WTC11 (cell line): ENCODE measurements at regions not wholly inside any gene's neighbourhood (a gene's known extent, or its start where the extent isn't known, plus 50 kb on each side); places are given as distances from the start of the nearest gene placed in this dataset.

Experiments used
- ATAC-seq: fragments of 200-7000 bp; cut with Tn5 transposase; 2 replicates; pipeline ENCODE4 v1.10.0; 2021; ENCODE audit warnings: mild to moderate bottlenecking, moderate library complexity
- CTCF ChIA-PET: fragments of 300-600 bp; sonication (Branson Sonifier 250); formaldehyde crosslinking; loops from one replicate; lab custom pipeline; 2021; ENCODE audit warnings: antibody characterized with exemption; lab: Charles Lee
- POLR2A ChIA-PET: fragments of 350-600 bp; sonication (Branson Sonifier 250); formaldehyde crosslinking; loops from one replicate; lab custom pipeline; 2021; ENCODE audit warnings: antibody characterized with exemption; lab: Charles Lee
- DNase-seq: peaks from one replicate; pipeline ENCODE4 v3.0.0; 2021; ENCODE audit warnings: low spot score
- H3K27ac Mint-ChIP-seq: 2 replicates; pipeline ENCODE4 v1.8.0; 2021; ENCODE audit warnings: mixed read lengths
- H3K27me3 Mint-ChIP-seq: 2 replicates; pipeline ENCODE4 v1.8.0; 2021; ENCODE audit warnings: low read depth, mild to moderate bottlenecking, moderate library complexity, mixed read lengths
- H3K36me3 Mint-ChIP-seq: 2 replicates; pipeline ENCODE4 v1.8.0; 2021; ENCODE audit warnings: mixed read lengths
- H3K4me1 Mint-ChIP-seq: 2 replicates; pipeline ENCODE4 v1.8.0; 2022; ENCODE audit warnings: mixed read lengths
- H3K4me3 Mint-ChIP-seq: 2 replicates; pipeline ENCODE4 v1.8.0; 2021; ENCODE audit warnings: mild to moderate bottlenecking, moderate library complexity, mixed read lengths
- H3K9me3 Mint-ChIP-seq: 2 replicates; pipeline ENCODE4 v1.8.0; 2021; ENCODE audit warnings: mixed read lengths
- CBFB ChIP-seq: sonication (generic); formaldehyde crosslinking; IDR thresholded peaks from 2 replicates; pipeline ENCODE4 v1.8.1; 2022; ENCODE audit warnings: mild to moderate bottlenecking, low read depth, missing genetic modification reagents
- CREB1 ChIP-seq: sonication (generic); formaldehyde crosslinking; IDR thresholded peaks from 2 replicates; pipeline ENCODE4 v1.8.0; 2023; ENCODE audit warnings: mild to moderate bottlenecking, missing genetic modification reagents
- CREM ChIP-seq: sonication (generic); formaldehyde crosslinking; IDR thresholded peaks from 2 replicates; pipeline ENCODE4 v1.8.1; 2022; ENCODE audit warnings: mild to moderate bottlenecking, missing genetic modification reagents, moderate library complexity
- ELF4 ChIP-seq: sonication (generic); formaldehyde crosslinking; IDR thresholded peaks from 2 replicates; pipeline ENCODE4 v1.8.1; 2022; ENCODE audit warnings: low read depth, mild to moderate bottlenecking, moderate library complexity, missing genetic modification reagents
- ETV6 ChIP-seq: sonication (generic); formaldehyde crosslinking; IDR thresholded peaks from 2 replicates; pipeline ENCODE4 v1.8.1; 2022; ENCODE audit warnings: mild to moderate bottlenecking, missing genetic modification reagents
- FOXK1 ChIP-seq: sonication (generic); formaldehyde crosslinking; IDR thresholded peaks from 2 replicates; pipeline ENCODE4 v1.8.0; 2022; ENCODE audit warnings: mild to moderate bottlenecking, moderate library complexity, missing genetic modification reagents
- KAT7 ChIP-seq: sonication (generic); formaldehyde crosslinking; IDR thresholded peaks from 2 replicates; pipeline ENCODE4 v1.8.1; 2023; ENCODE audit warnings: missing genetic modification reagents, mild to moderate bottlenecking, borderline replicate concordance
- MAX ChIP-seq: sonication (generic); formaldehyde crosslinking; IDR thresholded peaks from 2 replicates; pipeline ENCODE4 v1.8.0; 2022; ENCODE audit warnings: mild to moderate bottlenecking, missing genetic modification reagents
- NR1H2 ChIP-seq: sonication (generic); formaldehyde crosslinking; IDR thresholded peaks from 2 replicates; pipeline ENCODE4 v1.9.0; 2021; ENCODE audit warnings: mild to moderate bottlenecking, moderate library complexity, missing genetic modification reagents
- NR2C2 ChIP-seq: sonication (generic); formaldehyde crosslinking; IDR thresholded peaks from 2 replicates; pipeline ENCODE4 v1.8.0; 2022; ENCODE audit warnings: mild to moderate bottlenecking, missing genetic modification reagents
- SOX15 ChIP-seq: fragments of 250-450 bp; sonication (Bioruptor Pico); IDR thresholded peaks from 2 replicates; pipeline ENCODE4 v1.9.0; 2021; ENCODE audit warnings: mild to moderate bottlenecking
- STAT6 ChIP-seq: sonication (generic); formaldehyde crosslinking; conservative IDR thresholded peaks from 2 replicates; pipeline ENCODE4 v1.8.1; 2023; ENCODE audit warnings: mild to moderate bottlenecking, low read depth, missing genetic modification reagents, moderate library complexity
- TEAD1 ChIP-seq: sonication (generic); formaldehyde crosslinking; IDR thresholded peaks from 2 replicates; pipeline ENCODE4 v1.8.0; 2022; ENCODE audit warnings: mild to moderate bottlenecking, missing genetic modification reagents
- ZNF121 ChIP-seq: sonication (generic); formaldehyde crosslinking; IDR thresholded peaks from 2 replicates; pipeline ENCODE4 v1.8.0; 2023; ENCODE audit warnings: missing genetic modification reagents
- TF ChIP-seq, protein P1 (sequence below): sonication (generic); formaldehyde crosslinking; IDR thresholded peaks from 2 replicates; pipeline ENCODE4 v1.8.0; 2022; ENCODE audit warnings: missing genetic modification reagents
- TF ChIP-seq, protein P2 (sequence below): sonication (generic); formaldehyde crosslinking; IDR thresholded peaks from 2 replicates; pipeline ENCODE4 v1.8.0; 2022; ENCODE audit warnings: mild to moderate bottlenecking, missing genetic modification reagents
- TF ChIP-seq, protein P3 (sequence below): sonication (generic); formaldehyde crosslinking; IDR thresholded peaks from 2 replicates; pipeline ENCODE4 v1.8.1; 2023; ENCODE audit warnings: mild to moderate bottlenecking, missing genetic modification reagents, moderate library complexity

DNA sequence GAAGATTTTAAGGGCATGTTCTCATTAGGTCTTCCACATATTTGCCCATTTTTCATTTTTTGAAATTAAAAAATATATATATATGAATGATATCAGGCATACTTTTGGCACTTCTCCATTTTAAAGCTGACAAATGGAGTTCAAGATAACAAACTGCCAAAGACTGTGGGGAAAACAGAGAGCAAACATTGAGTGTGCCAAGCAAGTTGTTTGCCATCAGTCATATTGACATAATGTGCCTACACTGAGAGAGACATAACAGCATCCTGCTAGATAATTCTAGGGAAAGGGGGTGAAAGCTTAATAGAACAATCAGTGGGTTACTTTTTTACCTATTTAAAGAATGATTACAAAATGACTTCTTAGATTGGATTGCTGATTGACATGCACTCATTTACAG, 529.4 kb upstream of the CXADR start:
- ChIA-PET CTCF (no interaction called here), POLR2A (no interaction called here)
- Mint-ChIP-seq H3K4me1 (no peaks in the 10 kb centered on the region), H3K9me3 (peaks cover 4% of the 10 kb centered on the region; the same call in 1 of the 2 replicates), H3K4me3 (no peak overlapping the region), H3K27ac (no peak overlapping the region), H3K36me3 (no peaks in the 10 kb centered on the region), H3K27me3 (no peaks in the 10 kb centered on the region)
- DNase-seq (no peak), ATAC-seq (no peak)
- no peak for TF ChIP-seq TEAD1 (CRISPR knock-in tag)
- TF ChIP-seq CBFB (CRISPR knock-in tag), result no peak
- no peak for TF ChIP-seq CREM
- TF ChIP-seq NR1H2, result no peak
- TF ChIP-seq, protein P1, sequence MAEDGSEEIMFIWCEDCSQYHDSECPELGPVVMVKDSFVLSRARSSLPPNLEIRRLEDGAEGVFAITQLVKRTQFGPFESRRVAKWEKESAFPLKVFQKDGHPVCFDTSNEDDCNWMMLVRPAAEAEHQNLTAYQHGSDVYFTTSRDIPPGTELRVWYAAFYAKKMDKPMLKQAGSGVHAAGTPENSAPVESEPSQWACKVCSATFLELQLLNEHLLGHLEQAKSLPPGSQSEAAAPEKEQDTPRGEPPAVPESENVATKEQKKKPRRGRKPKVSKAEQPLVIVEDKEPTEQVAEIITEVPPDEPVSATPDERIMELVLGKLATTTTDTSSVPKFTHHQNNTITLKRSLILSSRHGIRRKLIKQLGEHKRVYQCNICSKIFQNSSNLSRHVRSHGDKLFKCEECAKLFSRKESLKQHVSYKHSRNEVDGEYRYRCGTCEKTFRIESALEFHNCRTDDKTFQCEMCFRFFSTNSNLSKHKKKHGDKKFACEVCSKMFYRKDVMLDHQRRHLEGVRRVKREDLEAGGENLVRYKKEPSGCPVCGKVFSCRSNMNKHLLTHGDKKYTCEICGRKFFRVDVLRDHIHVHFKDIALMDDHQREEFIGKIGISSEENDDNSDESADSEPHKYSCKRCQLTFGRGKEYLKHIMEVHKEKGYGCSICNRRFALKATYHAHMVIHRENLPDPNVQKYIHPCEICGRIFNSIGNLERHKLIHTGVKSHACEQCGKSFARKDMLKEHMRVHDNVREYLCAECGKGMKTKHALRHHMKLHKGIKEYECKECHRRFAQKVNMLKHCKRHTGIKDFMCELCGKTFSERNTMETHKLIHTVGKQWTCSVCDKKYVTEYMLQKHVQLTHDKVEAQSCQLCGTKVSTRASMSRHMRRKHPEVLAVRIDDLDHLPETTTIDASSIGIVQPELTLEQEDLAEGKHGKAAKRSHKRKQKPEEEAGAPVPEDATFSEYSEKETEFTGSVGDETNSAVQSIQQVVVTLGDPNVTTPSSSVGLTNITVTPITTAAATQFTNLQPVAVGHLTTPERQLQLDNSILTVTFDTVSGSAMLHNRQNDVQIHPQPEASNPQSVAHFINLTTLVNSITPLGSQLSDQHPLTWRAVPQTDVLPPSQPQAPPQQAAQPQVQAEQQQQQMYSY, result no peak
- TF ChIP-seq NR2C2 (CRISPR knock-in tag), result no peak
- TF ChIP-seq, protein P2, sequence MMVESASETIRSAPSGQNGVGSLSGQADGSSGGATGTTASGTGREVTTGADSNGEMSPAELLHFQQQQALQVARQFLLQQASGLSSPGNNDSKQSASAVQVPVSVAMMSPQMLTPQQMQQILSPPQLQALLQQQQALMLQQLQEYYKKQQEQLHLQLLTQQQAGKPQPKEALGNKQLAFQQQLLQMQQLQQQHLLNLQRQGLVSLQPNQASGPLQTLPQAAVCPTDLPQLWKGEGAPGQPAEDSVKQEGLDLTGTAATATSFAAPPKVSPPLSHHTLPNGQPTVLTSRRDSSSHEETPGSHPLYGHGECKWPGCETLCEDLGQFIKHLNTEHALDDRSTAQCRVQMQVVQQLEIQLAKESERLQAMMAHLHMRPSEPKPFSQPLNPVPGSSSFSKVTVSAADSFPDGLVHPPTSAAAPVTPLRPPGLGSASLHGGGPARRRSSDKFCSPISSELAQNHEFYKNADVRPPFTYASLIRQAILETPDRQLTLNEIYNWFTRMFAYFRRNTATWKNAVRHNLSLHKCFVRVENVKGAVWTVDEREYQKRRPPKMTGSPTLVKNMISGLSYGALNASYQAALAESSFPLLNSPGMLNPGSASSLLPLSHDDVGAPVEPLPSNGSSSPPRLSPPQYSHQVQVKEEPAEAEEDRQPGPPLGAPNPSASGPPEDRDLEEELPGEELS, result no peak
- TF ChIP-seq FOXK1 (CRISPR knock-in tag), result no peak
- no peak for TF ChIP-seq SOX15 (CRISPR knock-in tag)

DNA sequence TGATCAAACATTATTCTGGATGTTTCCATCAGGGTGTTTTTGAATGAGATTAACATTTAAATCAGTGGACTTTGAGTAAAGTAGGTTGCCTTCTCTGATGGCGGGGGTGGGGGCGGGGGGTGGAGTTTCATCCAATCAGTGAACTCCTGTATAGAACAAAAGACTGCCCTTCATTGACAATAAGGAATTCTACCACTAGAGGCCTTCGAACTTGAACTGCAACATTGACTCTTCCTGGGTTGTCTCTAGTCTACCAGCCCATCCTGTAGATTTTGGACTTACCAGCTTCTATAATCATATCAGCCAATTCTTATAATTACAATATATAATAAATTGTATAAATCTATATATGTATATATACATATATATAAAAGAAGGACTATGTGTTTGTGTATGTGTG, 520.4 kb upstream of the CXADR start:
- H3K9me3 Mint-ChIP-seq, result peaks cover 11% of the 10 kb centered on the region
- TF ChIP-seq STAT6 (CRISPR knock-in tag), result no peak
- no peak for TF ChIP-seq ETV6 (CRISPR knock-in tag)
- no peak for TF ChIP-seq ELF4 (CRISPR knock-in tag)
- TF ChIP-seq, protein P3, sequence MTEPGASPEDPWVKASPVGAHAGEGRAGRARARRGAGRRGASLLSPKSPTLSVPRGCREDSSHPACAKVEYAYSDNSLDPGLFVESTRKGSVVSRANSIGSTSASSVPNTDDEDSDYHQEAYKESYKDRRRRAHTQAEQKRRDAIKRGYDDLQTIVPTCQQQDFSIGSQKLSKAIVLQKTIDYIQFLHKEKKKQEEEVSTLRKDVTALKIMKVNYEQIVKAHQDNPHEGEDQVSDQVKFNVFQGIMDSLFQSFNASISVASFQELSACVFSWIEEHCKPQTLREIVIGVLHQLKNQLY (CRISPR knock-in tag), result no peak
- TF ChIP-seq KAT7 (CRISPR knock-in tag), result no peak
- no peak for TF ChIP-seq ZNF121 (CRISPR knock-in tag)
- TF ChIP-seq MAX (CRISPR knock-in tag), result no peak
- TF ChIP-seq CREB1 (CRISPR knock-in tag), result no peak
- H3K27me3 Mint-ChIP-seq, result no peaks in the 10 kb centered on the region
- H3K4me1 Mint-ChIP-seq, result peaks cover 5% of the 10 kb centered on the region
- ATAC-seq (peak; percentile 83), DNase-seq (no peak)
- H3K4me3 Mint-ChIP-seq, result no peak overlapping the region
- H3K27ac Mint-ChIP-seq, result no peak overlapping the region
- ChIA-PET CTCF (interaction anchor here (0.6 to 1.0 kb wide), 3 partner anchors 12 to 33 kb away, joined by 3 to 5 read pairs (median 4); no protein-coding TSS in a partner anchor), POLR2A (no interaction called here)
- no peaks in the 10 kb centered on the region for H3K36me3 Mint-ChIP-seq
